GM12872 (cell line): ENCODE measurements at regions not wholly inside any gene's neighbourhood (a gene's known extent, or its start where the extent isn't known, plus 50 kb on each side); places are given as distances from the start of the nearest gene placed in this dataset.

Source experiments
- CTCF ChIP-seq: IDR thresholded peaks from 3 replicates; pipeline ENCODE4 v1.5.1; 2011; ENCODE audit warnings: low read depth, mild to moderate bottlenecking, low read length, moderate library complexity; ENCODE audit not compliant: insufficient read depth

GRCh38 chr2:224190234-224190935 lies 151.3 kb upstream of the SERPINE2 start:
- no peak for TF ChIP-seq CTCF

GRCh38 chr2:224187220-224187619 lies 148.1 kb upstream of the SERPINE2 start:
- no peak for TF ChIP-seq CTCF

GRCh38 chr2:224185023-224185601 lies 146.0 kb upstream of the SERPINE2 start:
- TF ChIP-seq CTCF = no peak

- no peak for TF ChIP-seq CTCF
These were observed 144.0 kb upstream of the SERPINE2 start for GRCh38 chr2:224183086-224183485.

GRCh38 chr2:224182498-224182897 lies 143.4 kb upstream of the SERPINE2 start:
- no peak for TF ChIP-seq CTCF

- TF ChIP-seq CTCF = no peak
These were observed 142.6 kb upstream of the SERPINE2 start for GRCh38 chr2:224181534-224182155.

GRCh38 chr2:224180810-224181209 lies 141.7 kb upstream of the SERPINE2 start:
- TF ChIP-seq CTCF = no peak
